Astrocyte of the hippocampus (primary cell): ENCODE measurements at regions not wholly inside any gene's neighbourhood (a gene's known extent, or its start where the extent isn't known, plus 50 kb on each side); places are given as distances from the start of the nearest gene placed in this dataset.

Experiments
- DNase-seq: peaks from one replicate; pipeline ENCODE4 v3.0.0; 2011; ENCODE audit warnings: low read depth, low spot score

DNA sequence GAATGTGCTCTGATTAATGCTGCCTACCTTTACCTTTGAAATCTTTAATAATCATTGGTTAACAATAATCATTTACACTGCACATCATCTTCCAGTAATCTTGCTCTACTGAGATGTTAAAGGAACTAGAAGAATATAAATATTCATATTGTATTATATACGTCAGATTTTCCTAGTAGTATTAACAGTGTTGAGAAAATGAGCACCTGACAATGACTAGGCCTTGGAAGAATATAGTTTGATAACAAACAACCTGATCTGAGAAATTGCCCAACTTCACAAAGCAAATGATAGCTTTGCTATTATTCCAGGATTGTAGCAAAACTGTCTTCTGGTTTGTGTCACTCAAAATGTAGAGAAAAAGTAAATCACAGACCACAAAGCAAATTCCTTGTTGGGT, 467.1 kb downstream of the NOVA1 start:
- no peak for DNase-seq

DNA sequence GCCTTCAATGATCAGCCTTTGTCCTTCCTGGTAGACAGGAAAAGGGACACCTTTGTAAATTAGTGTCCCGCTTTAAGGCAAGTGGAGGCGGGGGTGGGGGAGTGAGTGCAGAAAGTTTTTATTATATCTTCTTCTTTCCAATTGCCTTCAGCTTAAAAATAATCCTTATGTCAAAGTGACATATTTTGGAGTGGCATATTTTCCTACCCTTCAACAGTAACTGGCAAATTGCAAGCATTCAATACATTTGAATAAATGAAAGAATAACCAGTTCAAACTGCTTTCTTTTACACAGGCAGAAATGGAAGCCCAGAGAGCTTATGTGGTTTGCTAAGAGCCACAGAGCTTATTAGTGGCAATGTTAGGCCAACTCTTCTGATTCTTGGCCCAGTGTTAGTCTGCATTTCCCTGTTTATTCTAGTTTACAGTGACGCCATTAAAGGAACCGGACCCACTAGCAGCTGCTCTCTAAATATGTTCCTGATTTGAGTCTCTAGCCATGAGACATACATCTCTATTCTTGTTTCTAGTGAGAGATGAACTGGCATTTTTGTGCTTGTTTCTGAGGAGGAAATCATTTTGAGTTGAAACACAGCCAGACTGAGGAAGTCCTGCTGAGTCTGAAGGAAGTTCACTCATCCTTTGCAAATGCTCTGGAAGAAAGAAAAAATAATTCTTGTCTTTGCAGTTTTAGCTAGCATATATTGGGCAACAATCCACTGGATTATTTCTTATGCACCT, 468.7 kb downstream of the NOVA1 start:
- DNase-seq, result peak; percentile 15

DNA sequence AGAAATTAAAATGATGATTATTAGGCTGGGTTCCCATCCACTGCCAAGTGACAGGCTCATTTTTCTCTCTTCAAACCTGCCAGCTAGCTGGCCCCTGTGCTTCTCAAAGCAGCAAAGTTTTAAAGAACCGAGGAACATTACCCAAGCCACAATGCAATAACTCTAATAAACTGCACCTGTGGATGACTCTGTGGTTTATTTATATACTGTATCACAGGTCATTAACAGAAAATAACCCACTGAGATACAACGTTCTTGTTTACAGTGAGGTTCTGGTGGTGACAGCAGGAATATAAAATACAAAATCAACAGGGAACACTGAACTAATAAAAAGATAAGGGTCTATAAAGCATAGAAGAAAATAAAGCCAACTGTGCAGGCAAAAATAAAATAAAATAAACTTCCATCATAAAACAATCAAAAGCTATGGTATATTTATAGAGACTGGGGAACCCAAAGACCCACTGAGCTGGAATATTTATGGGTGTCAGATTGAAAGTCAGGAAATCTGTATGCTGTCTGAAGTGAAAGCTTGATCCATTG, 472.9 kb downstream of the NOVA1 start:
- DNase-seq, result no peak

GRCh38 chr14:26123459-26123858, 474.4 kb downstream of the NOVA1 start:
- no peak for DNase-seq

- DNase-seq, result no peak
Measured at GRCh38 chr14:26121181-26121580, 476.7 kb downstream of the NOVA1 start.

GRCh38 chr14:26113911-26114640, 483.8 kb downstream of the NOVA1 start:
- no peak for DNase-seq

DNA sequence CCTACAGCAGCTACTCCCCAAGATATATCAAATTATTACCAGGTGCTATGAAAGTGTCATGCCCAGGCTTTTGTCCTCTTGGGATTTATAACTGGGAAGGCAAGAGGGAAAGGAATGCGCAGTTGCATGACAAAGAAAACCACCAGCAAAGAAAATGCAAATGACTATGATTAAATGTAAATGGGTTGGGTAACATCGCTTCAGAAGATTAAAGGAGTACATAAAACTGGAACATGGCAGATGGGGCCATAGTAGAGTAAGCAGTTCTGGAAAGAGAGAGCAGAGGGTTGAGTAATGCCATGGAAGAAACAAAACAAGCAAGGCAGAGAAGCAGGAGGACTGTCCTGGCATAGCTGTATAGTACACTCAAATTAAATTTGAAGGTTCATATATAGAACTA, 493.1 kb downstream of the NOVA1 start:
- peak; percentile 25 for DNase-seq

DNA sequence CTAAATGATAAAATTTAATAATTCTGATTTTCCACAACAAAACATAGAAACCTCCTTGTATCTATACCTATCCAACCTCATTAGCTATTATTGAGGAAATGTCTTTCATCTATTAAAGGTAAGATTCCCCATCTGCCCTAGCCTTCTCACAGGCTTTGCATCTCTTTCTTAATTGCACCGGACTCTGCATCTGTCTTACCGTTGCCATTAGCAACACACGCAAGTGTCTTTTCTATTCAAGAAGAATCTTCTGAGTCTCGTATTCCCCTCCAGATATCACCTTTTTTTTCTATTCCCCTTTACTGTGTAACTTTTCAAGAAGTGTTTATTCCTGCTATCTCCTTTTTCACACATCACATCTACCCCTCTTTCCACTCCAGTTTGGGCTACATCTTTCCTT, 500.0 kb downstream of the NOVA1 start:
- no peak for DNase-seq

GRCh38 chr14:26088275-26088674, 509.6 kb downstream of the NOVA1 start:
- no peak for DNase-seq

DNA sequence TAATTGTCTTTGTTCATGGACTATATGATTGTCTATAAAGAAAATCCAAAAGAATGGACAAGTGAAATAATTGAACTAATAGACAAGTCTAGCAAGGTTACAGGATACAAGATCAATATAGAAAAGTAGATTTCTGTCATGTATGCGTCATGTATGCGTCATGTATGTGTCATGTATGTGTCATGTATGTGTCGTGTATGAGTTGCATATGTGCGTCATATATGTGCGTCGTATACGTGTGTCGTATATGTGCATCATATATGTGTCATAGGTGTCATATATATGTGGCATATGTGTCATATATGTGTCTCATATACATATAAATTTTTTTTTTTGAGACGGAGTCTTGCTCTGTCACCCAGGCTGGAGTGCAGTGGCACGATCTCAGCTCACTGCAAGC, 516.8 kb downstream of the NOVA1 start:
- no peak for DNase-seq

DNA sequence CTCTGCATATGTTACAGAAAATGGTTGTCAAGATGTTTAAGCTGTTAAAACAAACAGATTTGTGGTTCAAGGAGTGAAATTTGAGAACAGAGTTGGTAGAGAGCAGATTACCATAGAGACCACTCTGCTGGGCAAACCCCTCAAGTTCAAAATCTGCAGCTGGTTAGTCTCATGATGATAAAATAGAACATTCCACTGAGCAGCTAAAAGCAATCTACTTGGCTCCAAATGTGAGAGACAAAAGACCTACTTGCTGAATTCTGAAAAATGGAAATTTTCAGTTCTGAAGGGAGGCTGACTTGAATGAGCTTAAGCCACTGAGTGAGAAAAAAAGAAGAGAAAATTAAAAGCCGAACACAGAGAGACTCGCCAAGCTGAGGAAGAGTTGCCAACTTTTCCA, 519.3 kb downstream of the NOVA1 start:
- DNase-seq, result peak; percentile 10

DNA sequence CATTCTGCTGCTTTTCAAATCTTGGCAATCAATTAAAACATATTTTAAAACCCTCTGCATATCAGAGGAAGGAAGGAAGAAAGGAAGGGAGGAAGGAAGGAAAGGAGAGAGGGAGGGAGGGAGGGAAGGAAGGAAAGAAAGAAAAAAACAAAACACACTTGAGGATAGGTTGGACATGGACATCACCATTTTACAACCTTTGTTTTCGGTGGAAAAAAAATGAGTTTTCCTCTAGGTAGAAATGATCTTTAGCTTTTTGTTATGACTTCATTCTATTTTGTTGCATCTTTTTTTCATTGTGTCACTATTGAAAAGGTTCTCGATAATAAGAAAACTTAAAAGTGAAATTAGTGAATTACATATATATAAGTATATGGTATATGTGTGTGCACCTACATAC, 522.9 kb downstream of the NOVA1 start:
- DNase-seq, result no peak

DNA sequence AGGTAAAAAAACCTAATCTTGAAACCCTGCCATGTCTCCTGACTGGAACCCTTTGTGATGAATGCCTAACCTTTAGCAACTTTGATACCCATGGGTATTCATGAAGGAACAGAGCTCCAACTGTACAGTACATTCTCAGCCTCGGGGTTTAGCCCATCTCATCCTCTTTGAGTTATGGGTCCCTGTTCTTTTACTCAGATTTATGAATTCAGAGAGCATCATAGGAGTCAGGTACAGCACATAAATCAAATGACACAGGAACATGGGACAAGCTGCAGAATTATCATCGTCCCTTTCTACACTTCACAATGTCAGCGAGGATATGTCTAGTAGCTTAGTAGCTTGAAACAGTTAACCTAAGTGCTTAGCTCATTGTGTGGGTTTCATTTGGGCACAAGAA, 527.4 kb downstream of the NOVA1 start:
- no peak for DNase-seq

DNA sequence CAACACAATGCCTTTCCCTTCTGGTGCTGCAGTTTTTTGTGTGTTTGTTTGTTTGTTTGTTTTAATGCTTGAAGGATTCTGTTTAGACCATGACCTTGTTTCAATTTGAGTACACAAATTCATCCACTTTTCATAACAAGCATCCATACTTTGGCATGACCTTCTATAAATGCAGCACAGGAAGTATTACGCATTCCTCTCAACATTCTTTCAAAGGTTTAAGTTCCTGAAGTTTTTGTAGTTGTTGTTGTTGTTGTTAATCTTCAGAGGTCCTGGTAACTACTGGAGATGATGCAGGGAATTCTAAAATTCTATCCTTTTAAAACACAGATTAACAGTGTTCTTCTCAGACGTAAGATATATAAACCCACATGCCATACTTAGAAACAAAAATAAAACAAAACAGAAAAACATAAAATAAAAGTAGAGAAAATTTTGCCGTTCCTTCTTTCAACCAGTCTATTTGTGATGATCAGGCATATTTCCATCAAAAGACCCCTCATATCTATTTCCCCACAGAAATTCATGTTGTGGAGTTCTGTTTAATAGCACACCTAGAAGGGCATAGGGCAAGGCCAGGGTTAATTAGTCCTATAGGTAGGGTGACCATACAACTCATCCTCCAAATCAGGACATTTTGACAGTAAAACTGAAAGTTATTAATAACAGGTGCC, 529.9 kb downstream of the NOVA1 start:
- DNase-seq, result no peak

DNA sequence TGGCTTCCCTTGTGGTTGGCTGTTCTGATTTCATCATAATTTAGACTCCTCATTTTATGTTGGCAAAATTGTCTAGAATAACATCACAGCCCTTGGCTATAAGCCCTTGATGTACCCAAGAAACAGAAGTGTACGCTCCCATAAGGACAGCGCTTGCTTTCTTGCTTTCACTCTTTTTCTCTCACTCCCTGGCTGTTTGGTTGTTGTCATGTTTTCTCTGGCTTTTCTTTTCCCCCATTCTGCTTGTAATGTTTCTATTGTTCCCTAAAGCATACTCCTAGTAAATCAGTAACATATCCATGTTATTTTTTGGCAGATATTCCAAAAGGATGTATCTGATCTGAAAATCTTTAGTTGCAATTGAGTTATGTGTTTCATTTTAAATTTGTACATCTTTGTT, 530.5 kb downstream of the NOVA1 start:
- DNase-seq, result no peak

DNA sequence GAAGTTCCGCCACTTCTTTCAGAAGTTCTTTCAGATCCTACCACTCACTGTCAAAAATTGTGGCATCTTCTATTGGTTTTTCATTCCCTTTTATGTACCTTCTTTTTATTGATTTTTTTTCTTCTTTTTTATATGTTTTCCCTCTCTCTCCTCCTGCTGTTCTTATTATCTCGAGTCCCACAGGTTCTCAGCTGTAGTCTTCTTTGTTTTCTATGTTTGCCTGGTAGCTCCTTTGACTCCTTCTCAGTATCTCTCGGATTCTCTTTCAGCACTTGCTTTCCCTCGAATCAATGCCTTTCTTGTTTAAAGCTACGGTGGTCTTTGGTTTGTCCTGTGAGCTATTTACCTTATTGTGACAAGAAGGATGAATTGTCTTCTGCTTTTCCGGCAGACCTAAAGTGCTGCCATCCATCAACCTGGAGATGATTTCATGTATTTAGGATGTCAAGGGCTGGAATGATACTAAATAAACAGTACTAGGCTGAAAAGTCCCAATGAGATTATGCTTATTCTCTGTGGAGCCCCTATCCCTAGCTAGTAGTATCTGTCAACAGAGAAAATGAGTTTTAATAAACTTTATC, 541.7 kb downstream of the NOVA1 start:
- DNase-seq, result no peak

GRCh38 chr14:26032348-26032747, 565.5 kb downstream of the NOVA1 start:
- no peak for DNase-seq

- no peak for DNase-seq
Measured at GRCh38 chr14:26026384-26026783, 571.4 kb downstream of the NOVA1 start.

- no peak for DNase-seq
Measured at GRCh38 chr14:26023967-26024366, 573.9 kb downstream of the NOVA1 start.

GRCh38 chr14:26021759-26022158, 576.1 kb downstream of the NOVA1 start:
- no peak for DNase-seq

- no peak for DNase-seq
Measured at GRCh38 chr14:26017270-26017669, 580.6 kb downstream of the NOVA1 start.

GRCh38 chr14:26008290-26008689, 589.5 kb downstream of the NOVA1 start:
- no peak for DNase-seq
